ENCODE measurements at regions not wholly inside any gene's neighbourhood (a gene's known extent, or its start where the extent isn't known, plus 50 kb on each side); places are given as distances from the start of the nearest gene placed in this dataset.

DNA sequence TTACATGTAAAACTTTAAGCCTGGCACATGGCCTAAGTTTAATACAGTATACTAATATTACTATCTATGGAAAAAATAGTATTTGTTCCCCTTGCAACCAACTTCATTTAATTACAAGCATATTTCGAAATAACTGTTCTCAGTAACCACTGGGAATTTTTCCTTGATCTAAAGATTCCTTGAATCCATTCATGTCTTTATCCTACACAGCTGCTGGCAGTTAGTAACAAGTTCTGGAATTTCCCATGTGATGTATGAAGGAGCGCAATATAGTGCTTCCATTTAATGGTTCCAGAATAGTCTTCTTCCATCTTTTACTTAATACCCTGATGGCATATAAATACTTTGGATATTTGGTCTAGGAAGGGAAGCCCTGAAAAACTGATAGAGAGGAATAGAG, 136.5 kb downstream of the AASDH start:
- DNase-seq (ENCODE audit: low read depth, low spot score) = no peak
- Histone ChIP-seq H3K9me2 (ENCODE audit: insufficient read depth) (no peaks in the 10 kb centered on the region), H4K20me1 (ENCODE audit: insufficient read depth) (no peaks in the 10 kb centered on the region), H3K4me2 (ENCODE audit: low read length) (no peak overlapping the region), H3K36me3 (ENCODE audit: control insufficient read depth in 1 of 2, insufficient read depth in 2 of 2, low read length in 2 of 2) (no peaks in the 10 kb centered on the region), H3K27me3 (ENCODE audit: insufficient read depth, low read length) (no peaks in the 10 kb centered on the region), H3K27ac (ENCODE audit: low read depth, low read length) (no peak overlapping the region), H3K79me2 (ENCODE audit: insufficient read depth, low read length) (no peaks in the 10 kb centered on the region), H3K4me3 (replicated peaks in 1 of 2; ENCODE audit: low read depth in 1 of 2, low read length in 2 of 2) (no peak overlapping the region), H3K9me3 (ENCODE audit: control insufficient read depth in 1 of 2, insufficient read depth in 1 of 2, low read depth in 1 of 2, low read length in 2 of 2) (no peaks in the 10 kb centered on the region), H3K4me1 (ENCODE audit: control insufficient read depth in 1 of 2, insufficient read depth in 2 of 2, low read length in 2 of 2) (no peaks in the 10 kb centered on the region), H2AFZ (ENCODE audit: low read depth, low read length, poor library complexity, severe bottlenecking) (no peak overlapping the region), H3K9ac (ENCODE audit: low read length) (no peak overlapping the region)
- ChIA-PET RAD21 (ENCODE audit: low non-redundant PET in 1 of 2, low total read pairs in 2 of 2, uncharacterized antibody in 2 of 2, unreplicated experiment in 2 of 2) (no interaction called here), POLR2A (no interaction called here), CTCF (no interaction called here)
- intact Hi-C loops (cut with micrococcal nuclease) = no loop called here
- BruUV-seq (replicated peaks) = no TSS peak
- TF ChIP-seq SP1 (IDR thresholded peaks at IDR 0.05; ENCODE audit: low read depth) (no peak), EGR1 (IDR thresholded peaks at IDR 0.05; ENCODE audit: low read depth) (no peak), CBX3 (IDR thresholded peaks at IDR 0.05; ENCODE audit: low read depth) (no peak), ZBTB33 (IDR thresholded peaks at IDR 0.05; ENCODE audit: extremely low read depth, insufficient replicate concordance, low read length) (no peak), EZH2phosphoT487 (IDR thresholded peaks at IDR 0.05; ENCODE audit: borderline replicate concordance) (no peak), YY1 (IDR thresholded peaks at IDR 0.05; ENCODE audit: extremely low read depth, insufficient replicate concordance, low read depth, low read length) (no peak), POLR2AphosphoS5 (IDR thresholded peaks at IDR 0.05; ENCODE audit: low read depth, low read length) (no peak), ZNF274 (IDR thresholded peaks at IDR 0.05; ENCODE audit: low read depth, low read length) (no peak), RAD21 (IDR thresholded peaks at IDR 0.05; ENCODE audit: low read depth) (no peak), CEBPB (IDR thresholded peaks at IDR 0.05; ENCODE audit: low read depth) (no peak), SIN3A (IDR thresholded peaks at IDR 0.05; ENCODE audit: low read depth) (no peak), EZH2 (IDR thresholded peaks at IDR 0.05) (no peak), POLR2A (IDR thresholded peaks at IDR 0.05; ENCODE audit: borderline replicate concordance, extremely low read depth, insufficient read depth, insufficient read length) (no peak), ATF3 (IDR thresholded peaks at IDR 0.05) (no peak), SRF (IDR thresholded peaks at IDR 0.05; ENCODE audit: low read depth) (no peak), FOSL1 (IDR thresholded peaks at IDR 0.05; ENCODE audit: low read depth) (no peak)
- TF ChIP-seq, protein P1, sequence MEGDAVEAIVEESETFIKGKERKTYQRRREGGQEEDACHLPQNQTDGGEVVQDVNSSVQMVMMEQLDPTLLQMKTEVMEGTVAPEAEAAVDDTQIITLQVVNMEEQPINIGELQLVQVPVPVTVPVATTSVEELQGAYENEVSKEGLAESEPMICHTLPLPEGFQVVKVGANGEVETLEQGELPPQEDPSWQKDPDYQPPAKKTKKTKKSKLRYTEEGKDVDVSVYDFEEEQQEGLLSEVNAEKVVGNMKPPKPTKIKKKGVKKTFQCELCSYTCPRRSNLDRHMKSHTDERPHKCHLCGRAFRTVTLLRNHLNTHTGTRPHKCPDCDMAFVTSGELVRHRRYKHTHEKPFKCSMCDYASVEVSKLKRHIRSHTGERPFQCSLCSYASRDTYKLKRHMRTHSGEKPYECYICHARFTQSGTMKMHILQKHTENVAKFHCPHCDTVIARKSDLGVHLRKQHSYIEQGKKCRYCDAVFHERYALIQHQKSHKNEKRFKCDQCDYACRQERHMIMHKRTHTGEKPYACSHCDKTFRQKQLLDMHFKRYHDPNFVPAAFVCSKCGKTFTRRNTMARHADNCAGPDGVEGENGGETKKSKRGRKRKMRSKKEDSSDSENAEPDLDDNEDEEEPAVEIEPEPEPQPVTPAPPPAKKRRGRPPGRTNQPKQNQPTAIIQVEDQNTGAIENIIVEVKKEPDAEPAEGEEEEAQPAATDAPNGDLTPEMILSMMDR (IDR thresholded peaks at IDR 0.05 in 2 of 3, conservative IDR thresholded peaks at IDR 0.05 in 1 of 3; ENCODE audit: borderline replicate concordance in 1 of 3, insufficient read depth in 1 of 3, low read depth in 2 of 3, low read length in 2 of 3) = no peak
- TF ChIP-seq, protein P2, sequence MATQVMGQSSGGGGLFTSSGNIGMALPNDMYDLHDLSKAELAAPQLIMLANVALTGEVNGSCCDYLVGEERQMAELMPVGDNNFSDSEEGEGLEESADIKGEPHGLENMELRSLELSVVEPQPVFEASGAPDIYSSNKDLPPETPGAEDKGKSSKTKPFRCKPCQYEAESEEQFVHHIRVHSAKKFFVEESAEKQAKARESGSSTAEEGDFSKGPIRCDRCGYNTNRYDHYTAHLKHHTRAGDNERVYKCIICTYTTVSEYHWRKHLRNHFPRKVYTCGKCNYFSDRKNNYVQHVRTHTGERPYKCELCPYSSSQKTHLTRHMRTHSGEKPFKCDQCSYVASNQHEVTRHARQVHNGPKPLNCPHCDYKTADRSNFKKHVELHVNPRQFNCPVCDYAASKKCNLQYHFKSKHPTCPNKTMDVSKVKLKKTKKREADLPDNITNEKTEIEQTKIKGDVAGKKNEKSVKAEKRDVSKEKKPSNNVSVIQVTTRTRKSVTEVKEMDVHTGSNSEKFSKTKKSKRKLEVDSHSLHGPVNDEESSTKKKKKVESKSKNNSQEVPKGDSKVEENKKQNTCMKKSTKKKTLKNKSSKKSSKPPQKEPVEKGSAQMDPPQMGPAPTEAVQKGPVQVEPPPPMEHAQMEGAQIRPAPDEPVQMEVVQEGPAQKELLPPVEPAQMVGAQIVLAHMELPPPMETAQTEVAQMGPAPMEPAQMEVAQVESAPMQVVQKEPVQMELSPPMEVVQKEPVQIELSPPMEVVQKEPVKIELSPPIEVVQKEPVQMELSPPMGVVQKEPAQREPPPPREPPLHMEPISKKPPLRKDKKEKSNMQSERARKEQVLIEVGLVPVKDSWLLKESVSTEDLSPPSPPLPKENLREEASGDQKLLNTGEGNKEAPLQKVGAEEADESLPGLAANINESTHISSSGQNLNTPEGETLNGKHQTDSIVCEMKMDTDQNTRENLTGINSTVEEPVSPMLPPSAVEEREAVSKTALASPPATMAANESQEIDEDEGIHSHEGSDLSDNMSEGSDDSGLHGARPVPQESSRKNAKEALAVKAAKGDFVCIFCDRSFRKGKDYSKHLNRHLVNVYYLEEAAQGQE (IDR thresholded peaks at IDR 0.05; ENCODE audit: low read depth) = no peak
- TF ChIP-seq, protein P3, sequence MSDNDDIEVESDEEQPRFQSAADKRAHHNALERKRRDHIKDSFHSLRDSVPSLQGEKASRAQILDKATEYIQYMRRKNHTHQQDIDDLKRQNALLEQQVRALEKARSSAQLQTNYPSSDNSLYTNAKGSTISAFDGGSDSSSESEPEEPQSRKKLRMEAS (IDR thresholded peaks at IDR 0.05) = no peak
- ATAC-seq = no peak

Measured in HCT116 (cell line).